Stimulated activated CD4-positive, alpha-beta T cell treated with anti-CD3 and anti-CD28 coated beads, Interleukin-2, amount 100 ng/mL, for 24 hours (primary cell): ENCODE measurements at regions not wholly inside any gene's neighbourhood (a gene's known extent, or its start where the extent isn't known, plus 50 kb on each side); places are given as distances from the start of the nearest gene placed in this dataset.
"Not testable (repeated sequence)": the region's sequence is repeated elsewhere in the genome, so short reads cannot be mapped to it uniquely, and the experiment has no call there.

Source experiments
- DNase-seq, 2 donors: peaks; one replicate each; pipeline ENCODE4 v3.0.0-alpha.2; 2020

DNA sequence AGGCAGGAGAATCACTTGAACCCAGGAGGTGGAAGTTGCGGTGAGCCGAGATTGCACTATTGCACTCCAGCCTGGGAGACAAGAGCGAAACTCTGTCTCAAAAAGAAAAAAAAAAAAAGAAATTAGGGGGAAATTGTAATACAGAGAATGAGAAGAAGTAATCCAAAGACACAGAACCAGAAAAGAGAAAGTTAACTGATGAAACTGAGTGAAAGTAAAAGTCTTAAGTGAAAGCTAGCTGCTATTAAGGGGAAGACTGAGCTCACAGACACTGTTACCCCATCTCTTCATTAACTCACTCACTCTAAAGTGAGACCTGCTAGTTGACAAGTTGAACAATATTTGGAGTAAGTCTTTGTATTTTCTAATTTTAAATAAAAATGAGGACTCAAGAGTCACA is 763.0 kb upstream of the PCDH10 start:
- no peak for DNase-seq

DNA sequence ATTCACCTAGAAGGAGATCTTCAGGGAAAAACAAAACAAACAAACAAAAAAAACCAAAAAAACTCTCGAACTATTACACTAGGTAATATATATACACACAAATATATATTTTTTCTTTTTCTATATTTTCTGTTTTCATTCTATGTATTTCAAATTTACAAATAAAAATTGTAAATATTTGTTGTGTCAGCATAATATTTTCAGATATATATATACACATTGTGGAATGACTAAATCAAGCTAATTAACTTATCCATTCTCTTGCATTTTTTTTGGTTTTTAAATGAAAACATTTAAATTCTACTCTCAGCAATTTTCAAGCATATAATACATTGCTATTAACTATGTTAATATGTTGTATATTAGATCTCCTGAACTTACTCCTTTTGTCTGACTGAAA is 762.0 kb upstream of the PCDH10 start:
- DNase-seq: no peak

DNA sequence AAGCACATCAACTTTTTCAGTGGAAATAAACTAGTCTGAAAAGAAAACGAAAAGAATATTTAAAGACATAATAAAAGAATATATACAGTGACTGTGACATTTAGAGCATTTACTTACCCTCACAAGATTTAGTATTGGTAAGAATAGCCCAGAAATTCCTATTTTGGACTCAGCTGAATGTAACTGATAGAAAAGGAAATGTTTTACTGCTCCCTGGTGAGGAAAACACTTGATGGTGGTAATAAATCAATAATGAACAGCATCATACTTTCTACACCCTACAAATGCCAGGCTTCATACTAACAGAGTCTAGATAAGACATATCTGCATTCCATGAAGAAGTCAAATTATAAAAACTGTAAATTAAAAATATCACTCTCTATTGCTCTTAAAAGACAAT is 753.5 kb upstream of the PCDH10 start:
- DNase-seq: no peak

DNA sequence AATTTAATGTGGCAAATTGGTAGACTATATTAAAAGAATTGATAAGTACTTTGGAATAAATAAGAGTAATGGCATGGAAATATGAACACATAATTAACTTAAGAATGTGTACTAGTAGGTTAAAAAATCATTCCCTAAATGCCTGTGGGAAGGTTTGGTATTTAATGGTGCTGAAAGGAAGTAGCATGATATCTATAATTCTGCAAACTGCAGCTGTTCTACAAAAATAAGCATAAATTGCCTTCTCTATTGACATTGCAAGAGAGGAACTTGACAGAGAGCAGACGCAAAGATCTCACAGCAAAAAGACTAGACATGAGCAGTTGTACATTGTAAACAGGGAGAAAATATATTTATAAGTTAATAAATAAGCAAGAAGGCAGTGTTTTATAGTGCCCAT is 752.5 kb upstream of the PCDH10 start:
- no peak for DNase-seq

DNA sequence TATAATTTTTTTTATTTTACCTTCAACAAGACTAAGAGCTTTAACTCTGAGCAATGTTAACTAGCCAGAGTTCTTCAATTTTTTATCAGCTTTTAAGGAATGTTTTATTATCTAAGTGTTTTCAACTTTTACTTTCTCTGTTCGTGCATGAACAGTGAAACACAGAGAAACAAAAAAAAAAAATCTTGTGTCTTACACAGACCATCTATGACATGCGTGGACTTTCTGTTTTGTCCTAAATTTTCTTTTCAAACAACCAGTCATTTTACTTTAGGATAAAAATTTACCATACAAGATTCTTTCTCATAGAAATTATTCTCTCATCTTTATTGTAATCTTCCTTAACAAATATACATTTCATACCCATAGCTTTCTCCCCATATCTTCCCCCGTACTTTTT is 731.9 kb upstream of the PCDH10 start:
- DNase-seq: no peak

DNA sequence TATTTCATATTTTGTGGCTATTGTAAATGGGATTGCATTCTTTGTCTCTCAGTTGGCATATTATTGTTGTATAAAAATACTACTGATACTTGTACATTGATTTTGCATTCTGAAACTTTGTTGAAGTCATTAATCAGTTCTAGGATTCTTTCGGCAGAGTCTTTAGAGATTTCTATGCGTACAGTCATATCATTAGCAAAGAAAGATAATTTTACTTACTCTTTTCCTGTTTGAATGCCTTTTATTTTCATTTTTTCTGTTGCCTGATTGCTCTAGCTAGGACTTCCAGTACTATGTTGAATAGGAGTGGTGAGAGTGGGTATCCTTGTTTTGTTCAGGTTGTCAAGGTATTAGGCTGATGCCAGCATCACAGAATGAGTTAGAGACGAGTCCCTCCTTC is 722.0 kb upstream of the PCDH10 start:
- DNase-seq: no peak

DNA sequence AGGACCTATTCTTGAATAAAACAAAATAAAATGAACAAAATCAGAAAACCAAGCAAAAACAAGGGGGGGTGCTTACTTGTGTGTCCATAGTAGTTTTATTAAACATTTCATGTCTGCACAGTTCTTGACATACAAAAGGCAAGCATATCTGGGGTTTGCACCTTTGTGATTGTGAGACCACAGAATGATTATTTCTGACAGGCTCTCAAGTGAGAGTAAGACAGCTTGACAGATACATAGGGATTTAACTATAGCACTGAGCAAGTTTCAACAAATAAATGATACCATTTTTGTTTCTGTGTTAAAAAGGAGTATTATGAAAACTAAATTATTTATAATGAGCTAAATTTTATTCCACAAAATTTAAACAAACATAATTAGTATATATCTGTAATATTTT is 712.0 kb upstream of the PCDH10 start:
- no peak for DNase-seq

DNA sequence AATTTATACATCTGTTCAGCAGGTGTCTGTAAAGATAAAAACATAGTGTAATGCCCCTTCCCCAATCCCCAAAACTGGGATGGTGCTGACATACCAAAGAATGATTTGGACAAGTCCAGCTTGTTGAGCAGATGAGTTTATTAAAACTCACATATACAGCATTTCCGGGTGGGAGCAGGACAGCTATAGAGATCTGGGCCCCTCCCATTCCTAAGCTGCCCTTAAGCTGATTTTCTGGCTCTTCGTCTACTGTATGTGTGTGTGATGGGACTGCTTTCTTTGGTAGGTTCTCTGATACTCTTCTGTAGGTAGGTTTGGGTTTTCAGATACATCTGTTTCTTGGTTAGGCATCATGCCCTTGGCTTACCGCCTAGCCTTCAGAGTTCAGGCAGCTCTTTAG is 703.7 kb upstream of the PCDH10 start:
- DNase-seq: no peak

DNA sequence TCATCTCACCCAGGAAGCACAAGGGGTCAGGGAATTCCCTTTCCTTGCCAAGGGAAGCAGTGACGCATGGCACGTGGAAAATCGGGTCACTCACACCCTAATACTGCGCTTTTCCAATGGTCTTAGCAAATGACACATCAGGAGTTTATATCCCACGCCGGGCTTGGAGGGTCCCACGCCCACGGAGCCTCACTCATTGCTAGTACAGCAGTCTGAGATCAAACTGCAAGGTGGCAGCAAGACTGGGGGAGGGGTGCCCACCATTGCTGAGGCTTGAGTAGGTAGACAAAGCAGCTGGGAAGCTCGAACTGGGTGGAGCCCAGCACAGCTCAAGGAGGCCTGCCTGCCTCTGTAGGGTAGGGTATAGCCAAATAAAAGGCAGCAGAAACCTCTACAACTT is 691.1 kb upstream of the PCDH10 start:
- not testable (repeated sequence) for DNase-seq

DNA sequence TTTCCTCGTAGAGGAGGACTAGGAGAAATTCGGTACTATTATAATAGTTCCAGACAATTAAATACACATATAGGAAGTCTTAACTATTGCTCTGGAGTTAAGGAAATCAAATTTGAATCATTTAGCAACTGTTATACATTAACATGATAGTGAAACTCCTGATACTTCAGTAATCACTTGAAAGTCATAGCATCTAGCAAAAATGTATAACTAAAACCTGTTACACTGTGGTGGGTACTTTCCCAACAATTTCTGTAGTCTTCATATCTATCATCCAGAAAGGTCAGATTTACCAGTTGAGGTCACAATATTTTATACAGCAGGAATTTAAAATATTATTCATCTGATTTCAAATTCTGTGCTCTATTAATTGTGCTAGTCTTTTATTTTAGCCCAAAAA is 669.6 kb upstream of the PCDH10 start:
- DNase-seq: no peak

DNA sequence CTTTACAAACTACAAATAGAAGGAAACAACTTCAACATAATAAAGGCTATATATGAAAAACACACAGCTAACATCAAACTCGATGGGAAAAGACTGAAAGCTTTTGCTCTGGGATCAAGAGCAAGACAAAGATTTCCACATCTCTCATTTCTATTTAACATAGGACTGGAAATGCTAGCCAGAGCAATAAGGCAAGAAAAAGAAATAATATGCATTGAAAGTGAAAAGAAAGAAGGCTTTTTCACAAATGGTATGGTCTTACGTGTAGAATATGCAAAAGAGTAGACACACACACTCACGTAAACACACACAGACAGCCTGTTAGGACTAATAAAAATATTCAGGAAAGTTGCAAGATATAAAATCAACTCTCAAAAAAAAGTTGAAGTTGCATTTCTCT is 660.5 kb upstream of the PCDH10 start:
- no peak for DNase-seq

DNA sequence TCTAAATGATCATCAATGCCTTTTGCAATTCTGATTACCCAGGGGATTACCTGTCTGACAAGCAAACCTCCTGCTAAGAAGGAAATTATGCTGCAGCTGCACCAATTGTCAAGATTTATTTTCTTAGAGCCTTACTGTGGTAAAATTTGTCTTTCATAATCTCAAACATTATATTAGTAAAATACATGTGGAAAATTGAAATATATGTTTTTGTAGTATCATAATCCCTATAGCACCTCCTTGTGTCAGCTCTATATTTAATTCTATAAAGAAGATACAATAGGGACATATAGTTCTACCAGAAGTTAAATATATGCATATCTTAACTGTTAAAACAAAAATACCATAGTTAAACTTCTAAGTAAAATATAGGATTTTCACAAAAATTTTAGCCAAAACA is 655.6 kb upstream of the PCDH10 start:
- no peak for DNase-seq

DNA sequence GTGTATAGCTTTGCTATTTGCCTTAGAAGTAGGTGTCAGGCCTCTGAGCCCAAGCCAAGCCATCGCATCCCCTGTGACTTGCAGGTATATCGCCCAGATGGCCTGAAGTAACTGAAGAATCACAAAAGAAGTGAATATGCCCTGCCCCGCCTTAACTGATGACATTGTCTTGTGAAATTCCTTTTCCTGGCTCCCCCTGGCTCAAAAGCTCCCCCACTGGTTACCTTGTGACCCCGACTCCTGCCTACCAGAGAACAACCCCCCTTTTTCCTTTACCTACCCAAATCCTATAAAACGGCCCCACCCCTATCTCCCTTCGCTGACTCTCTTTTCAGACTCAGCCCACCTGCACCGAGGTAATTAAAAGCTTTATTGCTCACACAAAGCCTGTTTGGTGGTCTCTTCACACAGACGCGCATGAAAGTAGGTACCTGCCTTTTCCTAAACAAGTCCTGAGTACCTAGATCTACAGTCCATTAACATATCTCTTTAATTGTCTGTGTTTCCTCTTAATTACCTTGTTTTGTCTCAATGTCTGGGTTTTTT is 653.8 kb upstream of the PCDH10 start:
- DNase-seq: not testable (repeated sequence)

DNA sequence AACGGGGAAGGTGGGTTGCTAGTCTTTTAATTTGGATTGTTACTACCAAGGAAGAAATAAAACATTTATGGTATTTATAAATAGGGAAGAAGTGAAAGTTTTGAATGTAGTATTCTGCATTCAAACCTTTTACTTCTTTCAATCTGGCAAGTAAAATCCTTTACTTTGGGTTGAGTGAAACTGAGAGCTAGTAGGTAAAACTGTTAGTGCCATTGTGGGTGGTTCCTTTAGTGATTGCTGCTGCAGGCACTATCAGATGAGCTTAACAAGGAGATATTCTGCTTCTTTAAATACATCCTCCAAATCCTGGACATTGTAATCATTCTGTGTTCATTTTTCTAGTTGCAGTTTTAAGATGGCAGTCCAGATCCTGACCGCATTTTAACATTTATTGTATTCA is 650.9 kb upstream of the PCDH10 start:
- no peak for DNase-seq

DNA sequence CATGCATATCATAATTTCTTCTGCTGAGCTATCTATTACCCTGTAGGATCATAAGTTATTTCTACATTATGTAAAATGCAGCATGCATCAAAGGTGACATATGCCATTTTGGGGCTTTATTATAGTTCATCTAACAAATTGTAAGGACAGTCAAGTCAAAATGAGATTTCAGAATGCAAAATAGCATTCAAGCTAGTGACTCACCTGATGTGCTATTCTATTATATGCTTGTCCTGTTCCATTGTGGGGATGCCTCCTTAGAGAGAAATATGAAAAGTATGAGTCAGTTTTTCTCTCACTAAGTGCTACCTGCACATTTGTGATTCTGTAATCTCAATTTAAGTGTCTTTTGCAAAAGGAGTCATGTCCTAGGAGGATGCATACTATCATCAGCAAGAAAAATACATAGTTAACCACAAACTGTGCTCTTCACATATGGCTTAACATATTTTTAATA is 647.0 kb upstream of the PCDH10 start:
- no peak for DNase-seq

DNA sequence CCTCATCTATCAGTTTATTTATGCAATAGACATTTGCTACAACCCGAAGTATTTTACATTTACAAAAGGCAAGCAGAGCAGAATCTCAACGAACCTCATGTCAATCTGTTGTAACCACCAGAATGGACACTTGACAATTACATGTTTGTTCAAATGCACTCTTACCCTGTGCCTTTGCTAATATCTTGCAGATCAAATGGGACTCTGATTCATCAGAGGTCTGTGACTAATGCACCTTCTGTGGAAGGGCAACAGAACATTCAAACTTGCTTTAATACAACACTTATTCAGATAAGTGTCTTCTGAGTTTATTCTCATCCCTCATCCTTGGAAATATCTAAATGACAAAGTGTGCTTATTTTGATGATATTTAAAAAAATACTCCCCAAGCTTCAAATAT is 644.7 kb upstream of the PCDH10 start:
- no peak for DNase-seq

DNA sequence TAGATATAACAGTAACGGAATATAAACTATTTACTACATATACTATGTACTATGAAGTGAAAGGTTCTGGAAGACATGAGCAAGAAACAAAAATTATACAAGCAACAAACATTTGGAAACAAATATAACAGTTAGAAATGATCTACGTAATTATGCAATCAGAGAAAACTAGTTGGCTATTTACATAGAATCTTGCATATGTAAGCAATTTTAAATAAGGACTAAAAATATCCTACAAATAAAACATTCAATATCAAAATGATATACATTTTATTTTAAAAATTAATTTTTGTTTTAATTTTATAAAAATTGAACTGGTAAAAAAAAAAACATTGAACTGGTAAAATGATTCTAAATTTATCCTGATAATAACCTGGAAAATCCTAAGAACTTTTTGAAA is 642.5 kb upstream of the PCDH10 start:
- no peak for DNase-seq

DNA sequence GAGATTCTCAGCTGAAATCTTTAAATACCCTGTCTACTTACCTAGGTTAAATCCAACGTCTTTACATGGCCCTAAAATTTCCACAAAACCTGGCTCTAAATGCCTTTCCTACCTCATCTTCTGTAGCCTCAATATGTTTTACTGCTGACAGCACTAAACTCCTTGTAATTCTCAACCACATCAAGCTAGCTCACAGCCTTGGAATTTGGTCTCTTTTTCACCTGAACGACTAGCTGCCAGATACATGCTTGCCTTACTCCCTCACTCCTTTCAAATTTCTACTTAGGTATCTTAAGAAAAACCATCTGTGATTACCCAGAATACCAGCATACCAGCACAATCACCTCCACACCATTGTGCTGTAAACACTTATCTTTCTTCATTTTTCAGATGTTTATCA is 635.6 kb upstream of the PCDH10 start:
- no peak for DNase-seq

DNA sequence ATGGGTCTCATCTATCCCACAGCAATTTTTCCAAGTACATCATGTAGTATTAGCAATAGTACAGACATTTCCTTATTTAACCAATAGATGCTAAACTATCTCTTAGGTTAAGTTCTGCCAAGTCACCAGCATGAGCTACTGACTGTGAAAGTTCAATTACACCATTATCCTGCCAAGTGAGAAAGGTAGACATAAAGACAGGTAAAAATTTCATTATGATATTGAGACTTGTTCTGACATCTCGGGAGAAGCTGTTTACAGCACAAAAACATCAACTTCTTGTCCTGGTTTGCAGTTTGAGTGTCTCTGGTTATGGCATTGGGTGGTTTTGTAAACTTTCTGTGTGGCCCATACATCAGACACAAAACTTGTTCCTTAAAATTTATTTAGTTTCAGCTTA is 622.4 kb upstream of the PCDH10 start:
- DNase-seq: no peak

DNA sequence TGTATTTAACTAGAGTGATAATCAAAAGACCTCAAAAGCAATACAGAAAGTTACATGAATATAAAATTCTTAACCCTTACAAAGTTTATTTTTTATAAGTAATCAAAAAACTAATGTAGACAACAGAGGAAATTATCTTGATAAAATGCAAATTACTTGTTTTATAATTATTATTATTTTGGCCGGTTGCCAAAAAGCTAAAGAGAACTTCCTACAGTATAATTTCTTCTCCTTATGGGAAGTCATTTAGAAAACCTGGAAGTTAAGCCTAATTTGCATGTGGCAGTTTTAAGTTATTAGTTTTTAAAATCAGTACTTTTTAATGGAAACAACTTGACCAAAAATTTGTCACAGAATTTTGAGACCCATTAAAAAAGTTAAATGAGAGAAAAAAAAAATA is 621.3 kb upstream of the PCDH10 start:
- no peak for DNase-seq

DNA sequence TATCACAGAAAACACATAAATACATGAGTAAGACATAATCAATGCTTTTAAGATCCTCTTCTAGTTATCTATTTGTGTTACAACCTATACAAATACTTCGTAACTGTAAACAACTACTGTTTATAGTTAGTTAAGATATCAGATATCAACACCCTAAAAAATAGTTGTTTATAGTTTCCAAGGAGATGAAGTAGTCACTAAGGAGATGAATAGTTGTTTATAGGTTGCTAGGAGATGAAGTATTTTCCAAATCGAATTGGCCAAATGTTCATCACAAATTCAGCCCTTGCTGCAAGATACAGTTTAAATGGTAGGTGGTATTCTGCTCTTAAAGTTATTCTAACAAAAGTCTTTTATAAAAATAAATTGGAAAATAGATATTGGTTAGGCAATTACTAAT is 618.2 kb upstream of the PCDH10 start:
- no peak for DNase-seq

DNA sequence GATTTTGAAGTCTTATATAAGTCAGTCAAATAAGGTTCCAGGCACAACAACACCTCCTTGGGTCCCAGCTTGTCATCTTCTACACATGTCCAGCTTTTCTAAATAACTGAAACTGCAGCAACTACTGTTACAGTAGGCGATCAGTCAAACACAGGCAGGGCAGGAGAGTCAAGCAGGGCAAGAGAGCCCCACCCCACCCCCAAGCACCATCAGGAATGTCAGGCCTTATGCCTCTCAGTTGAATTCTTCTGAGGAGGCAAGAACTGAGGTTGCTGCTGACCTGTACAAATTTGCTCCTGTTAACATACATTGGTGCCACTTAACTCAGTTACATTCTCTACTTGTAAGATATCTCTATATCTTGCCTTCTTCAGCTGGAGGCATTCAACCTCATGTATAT is 608.8 kb upstream of the PCDH10 start:
- DNase-seq: no peak

DNA sequence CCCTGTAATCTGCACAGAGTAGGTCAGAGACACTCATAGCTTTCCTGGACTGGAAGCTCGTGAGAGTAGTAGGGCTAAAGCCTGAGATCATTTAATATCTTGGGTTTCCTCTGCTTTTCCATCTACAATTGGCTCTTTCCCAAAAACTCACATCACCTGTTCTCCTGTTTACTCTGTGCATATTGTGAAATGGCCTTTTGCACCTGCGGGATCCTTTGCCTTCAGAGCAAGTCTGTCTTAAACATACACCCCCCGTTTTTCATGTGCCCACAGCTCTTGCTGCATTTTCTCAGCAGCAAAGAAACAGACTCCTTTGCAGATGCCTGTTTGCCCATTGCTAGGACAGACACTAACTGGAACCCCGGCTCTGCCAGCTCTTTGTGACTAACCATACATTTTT is 608.3 kb upstream of the PCDH10 start:
- DNase-seq: no peak

DNA sequence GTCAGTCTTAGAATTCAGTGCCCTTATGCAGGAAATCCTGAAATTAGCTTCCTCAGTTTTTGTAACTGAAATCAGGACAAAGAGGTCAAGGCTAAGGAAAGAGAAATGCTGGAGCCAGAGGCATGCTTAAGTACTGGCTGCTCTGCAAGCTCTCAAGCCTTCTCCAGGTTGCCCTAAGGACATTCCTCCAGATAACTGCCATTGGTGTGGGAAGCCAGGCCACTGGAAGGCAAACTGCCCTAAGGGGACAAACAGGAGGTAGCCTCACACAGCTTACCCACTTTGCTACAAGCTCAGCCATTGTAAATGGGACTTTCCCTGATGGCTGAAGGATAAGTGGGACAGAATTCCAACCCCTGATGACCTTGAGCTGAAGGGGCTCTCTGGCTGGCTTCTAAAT is 606.9 kb upstream of the PCDH10 start:
- DNase-seq: no peak

DNA sequence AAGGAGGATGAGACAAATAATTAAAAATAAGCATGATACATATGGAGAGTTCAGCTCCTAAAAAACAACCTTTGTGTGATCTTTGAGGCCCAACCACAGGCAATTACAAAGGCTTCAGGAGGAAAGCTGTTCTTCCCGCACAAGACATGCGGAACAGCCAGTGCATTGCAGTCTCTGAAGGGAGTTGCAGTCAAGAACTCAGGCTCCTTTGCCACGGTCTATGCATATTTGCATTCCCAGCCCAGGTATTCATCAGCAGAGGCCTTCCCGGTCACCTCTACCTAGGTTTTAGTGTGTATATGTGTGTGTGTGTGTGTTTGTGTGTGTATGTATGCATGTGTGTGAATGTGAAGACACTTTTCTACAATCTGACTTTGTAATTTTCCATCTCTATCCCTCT is 600.6 kb upstream of the PCDH10 start:
- DNase-seq: no peak

DNA sequence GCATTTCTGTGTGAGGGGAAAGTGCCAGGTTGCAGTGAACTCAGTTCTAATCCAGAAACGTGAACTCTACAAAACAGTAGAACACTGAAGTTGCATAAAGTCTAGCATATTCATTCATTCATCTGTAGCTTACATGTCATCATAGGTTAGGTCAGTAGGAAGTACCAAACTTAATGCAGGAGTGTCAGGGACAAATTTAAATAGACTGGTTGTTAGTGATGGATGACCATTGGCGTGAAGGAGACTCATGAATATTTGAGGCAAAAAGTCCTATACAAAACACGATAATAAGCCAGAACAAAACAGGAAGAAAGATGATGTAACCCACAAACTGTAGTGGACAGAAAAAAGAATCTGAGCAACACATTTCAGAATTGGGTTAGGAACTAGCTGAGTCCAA is 592.8 kb upstream of the PCDH10 start:
- no peak for DNase-seq
